Stimulated activated CD4-positive, alpha-beta T cell treated with anti-CD3 and anti-CD28 coated beads, Interleukin-1b, Interleukin-23, amount 100 ng/mL, for 24 hours (primary cell): ENCODE measurements at regions not wholly inside any gene's neighbourhood (a gene's known extent, or its start where the extent isn't known, plus 50 kb on each side); places are given as distances from the start of the nearest gene placed in this dataset.
"Not testable (repeated sequence)": the region's sequence is repeated elsewhere in the genome, so short reads cannot be mapped to it uniquely, and the experiment has no call there.

Source experiments
- DNase-seq, 4 experiments: peaks; one replicate each; pipeline ENCODE4 v3.0.0-alpha.2; 2020; ENCODE audit warnings: low read depth in 4 of 4, low spot score in 1 of 4

GRCh38 chr7:52616552-52616951 is 418.9 kb upstream of the POM121L12 start:
- no peak for DNase-seq

DNA sequence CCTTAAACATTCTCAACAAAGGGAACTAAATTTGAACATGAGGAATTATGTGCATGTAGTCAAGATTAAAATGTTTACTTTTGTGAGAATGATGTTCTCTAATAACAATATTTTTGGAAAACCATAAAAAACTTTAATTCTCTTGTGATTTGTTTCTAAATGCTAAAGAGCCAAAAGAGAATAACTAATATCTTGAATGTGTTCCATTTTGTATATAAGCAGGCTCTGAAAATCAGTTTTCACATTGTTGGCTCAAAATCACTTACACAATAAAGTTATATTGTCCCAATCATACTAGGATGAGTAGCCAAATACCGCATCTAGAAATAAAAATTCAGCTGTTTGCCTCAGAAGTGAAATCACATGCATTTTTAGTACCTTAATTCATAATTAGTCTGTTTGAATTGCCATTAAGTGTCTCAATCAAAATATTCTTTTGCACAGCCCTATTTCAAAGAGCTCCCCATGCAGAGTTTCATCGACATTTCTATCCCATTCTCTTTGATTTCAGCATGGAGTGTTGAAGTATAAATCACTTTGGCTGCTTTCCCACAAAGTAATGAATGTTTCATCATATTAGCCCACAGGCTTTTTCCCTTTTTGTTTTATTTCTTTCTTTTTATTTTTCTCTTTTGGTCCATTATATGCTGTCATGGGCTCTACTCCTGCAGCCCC is 420.3 kb upstream of the POM121L12 start:
- no peak for DNase-seq

DNA sequence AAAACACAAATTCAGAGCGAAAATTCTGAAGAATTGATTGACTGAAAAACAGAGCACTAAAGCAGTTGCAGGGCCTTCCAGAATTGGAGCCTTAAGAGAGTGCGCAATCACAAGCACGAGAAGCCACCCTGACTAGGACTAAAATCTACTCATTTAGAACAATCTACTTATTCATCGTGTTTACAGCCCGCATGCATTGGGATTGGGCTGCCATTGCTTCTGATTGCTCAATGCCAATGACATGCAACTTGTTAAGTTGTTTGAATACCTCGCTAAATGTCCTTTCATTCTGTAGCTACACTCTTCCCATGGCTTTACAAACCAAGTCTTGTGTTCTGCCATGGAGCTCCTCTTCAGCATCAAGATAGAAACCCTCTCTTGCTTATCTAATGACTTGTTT is 425.9 kb upstream of the POM121L12 start:
- no peak for DNase-seq

DNA sequence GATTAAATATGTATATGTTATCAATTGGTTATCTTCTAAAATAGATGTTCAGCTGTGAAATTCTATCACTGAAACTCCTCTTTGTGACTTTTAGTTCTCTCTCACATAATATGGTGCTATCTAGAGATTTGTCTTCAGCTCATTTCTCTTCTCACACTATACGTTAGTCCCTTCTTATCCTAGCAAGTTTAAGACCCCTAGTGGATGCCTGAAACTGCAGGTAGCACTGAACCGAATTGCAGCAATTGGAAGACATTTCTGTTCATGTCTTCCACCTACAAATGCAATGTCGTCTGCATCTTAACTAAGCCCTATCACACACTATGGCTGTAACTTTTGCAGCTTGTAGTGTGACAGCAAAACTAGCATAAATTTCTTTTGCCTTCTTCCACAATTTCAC is 442.7 kb upstream of the POM121L12 start:
- no peak for DNase-seq

DNA sequence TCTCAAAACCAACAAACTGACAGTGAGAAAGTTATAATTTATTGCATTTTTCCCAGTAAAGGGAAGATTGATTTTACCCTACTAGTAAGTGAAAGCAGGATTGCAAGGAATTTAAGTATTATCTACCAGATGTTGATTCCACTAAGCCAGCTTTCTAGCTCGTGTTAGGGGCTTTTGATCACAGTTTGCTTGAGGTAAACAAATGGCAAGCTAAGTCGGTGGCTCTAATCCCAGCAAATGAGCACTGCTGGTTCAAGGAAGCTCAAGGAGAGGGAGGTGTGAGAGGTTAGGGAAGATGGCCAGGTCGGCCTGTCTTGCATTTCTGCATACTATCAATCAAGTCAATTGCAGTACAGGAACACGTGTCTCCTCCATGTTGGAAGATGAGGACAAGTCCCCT is 448.7 kb upstream of the POM121L12 start:
- DNase-seq, result no peak

DNA sequence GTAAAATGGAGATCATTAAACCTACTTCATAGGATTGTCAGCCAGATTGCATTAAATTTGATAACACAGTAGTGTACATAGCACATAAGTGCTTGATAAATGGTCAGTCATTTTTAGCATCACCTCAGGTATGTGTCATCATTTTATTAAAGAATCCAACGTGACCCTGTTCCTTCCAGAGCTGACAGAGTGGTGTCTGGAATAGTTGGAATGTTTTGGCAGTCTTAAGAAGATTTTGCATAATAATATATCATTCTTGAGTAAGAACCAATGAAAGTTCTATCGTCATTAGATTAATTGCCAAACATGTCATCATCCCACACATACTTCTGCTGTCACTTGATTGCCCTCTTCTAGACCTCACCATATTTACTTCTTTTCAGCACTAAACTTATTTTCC is 451.4 kb upstream of the POM121L12 start:
- DNase-seq, result no peak

DNA sequence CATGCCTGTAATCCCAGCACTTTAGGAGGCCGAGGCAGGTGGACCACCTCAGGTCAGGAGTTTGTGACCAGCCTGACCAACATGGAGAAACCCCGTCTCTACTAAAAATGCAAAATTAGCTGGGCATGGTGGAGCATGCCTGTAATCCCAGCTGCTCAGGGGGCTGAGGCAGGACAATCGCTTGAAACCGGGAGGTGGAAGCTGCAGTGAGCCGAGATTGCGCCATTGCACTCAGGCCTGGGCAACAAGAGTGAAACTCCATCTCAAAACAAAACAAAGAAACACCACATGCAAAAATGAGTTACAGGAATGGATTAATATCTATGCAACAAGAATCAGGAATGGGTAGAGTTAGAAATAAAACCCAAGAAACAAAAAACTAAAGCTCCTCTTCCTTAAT is 462.3 kb upstream of the POM121L12 start:
- DNase-seq, result not testable (repeated sequence)

GRCh38 chr7:52571026-52571425 is 464.4 kb upstream of the POM121L12 start:
- no peak for DNase-seq

GRCh38 chr7:52569151-52569550 is 466.3 kb upstream of the POM121L12 start:
- no peak for DNase-seq

- no peak for DNase-seq
These were observed 469.5 kb upstream of the POM121L12 start for GRCh38 chr7:52565974-52566373.

GRCh38 chr7:52555805-52556204 is 479.6 kb upstream of the POM121L12 start:
- DNase-seq, result no peak

- no peak for DNase-seq
These were observed 488.0 kb upstream of the POM121L12 start for GRCh38 chr7:52547308-52547910.

DNA sequence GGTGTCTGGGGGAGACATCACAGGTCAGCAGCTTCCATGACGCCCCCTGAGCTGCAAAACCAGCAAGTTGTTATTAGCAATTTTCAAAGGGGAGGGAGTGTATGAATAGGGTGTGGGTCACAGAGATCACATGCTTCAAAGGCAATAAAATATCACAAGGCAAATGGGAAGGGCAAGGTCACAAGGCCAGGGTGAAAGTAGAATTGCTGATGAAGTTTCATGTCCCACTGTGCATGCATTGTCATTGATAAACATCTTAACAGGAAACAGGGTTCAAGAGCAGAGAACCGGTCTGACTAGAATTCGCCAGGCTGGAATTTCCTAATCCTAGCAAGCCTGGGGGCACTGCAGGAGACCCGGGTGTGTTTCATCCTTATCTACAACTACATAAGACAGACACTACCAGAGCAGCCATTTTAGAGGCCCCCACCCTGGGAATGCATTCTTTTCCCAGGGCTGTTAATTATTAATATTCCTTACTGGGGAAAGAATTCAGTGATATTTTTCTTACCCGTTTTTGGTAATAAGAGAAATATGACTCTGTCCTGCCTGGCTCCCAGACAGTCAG is 494.2 kb upstream of the POM121L12 start:
- DNase-seq, result not testable (repeated sequence)

GRCh38 chr7:52540041-52540440 is 495.4 kb upstream of the POM121L12 start:
- DNase-seq, result no peak

DNA sequence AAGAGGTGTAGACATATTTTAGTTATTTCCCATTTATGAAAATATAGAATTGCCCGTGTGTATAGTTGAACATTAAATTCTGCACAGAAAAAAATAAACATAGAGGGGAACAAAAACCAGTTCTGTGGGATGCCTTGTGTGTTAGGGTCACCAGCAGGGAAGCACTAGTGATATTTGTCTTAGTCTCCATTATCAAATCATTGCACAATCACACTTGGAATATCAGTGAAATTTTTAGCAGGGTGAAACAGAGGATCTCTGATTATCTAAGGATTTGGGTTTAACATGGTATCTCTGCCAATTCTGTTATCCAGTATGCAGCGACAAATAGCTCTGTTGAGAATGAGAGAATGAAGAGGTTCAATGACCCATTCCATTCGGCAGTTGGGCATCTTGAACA is 496.0 kb upstream of the POM121L12 start:
- no peak for DNase-seq

DNA sequence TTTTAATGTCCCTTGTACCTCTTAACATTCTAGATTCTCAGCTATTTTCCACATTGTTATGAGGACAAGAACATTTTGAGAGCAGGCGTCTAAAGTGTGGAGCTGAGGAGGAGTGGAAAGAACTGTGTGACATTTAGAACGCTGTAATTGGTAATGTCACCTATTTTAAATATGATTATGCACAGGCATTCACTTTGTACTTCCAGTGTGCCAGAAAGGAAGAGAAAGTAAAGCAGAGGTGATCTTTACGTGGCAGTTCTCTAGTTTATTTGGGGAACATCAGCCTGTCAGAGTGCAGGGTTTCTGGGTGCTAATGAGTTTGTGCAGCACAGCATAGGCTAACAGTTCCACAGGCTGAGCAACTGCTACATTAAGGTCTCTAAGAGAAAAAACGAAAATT is 498.4 kb upstream of the POM121L12 start:
- DNase-seq, result no peak

- no peak for DNase-seq
These were observed 509.6 kb upstream of the POM121L12 start for GRCh38 chr7:52525772-52526341.

DNA sequence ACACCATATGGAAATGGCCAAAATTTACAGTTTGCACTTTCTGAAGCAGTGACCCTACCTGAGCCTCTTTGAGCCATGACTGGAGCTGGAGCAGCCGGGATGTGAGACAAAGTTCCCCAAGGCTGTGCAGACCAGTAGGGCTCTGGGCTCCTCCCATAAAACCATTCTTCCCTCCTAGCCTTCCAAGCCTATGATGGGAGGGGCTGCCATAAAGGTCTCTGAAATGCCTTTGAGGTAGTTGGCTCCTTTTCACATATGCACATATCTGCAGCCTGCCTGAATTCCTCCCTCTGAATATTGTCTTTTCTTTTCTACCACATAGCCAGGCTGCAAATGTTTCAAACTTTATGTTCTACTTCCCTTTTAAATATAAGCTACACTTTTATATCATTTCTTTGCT is 516.6 kb upstream of the POM121L12 start:
- DNase-seq, result no peak

DNA sequence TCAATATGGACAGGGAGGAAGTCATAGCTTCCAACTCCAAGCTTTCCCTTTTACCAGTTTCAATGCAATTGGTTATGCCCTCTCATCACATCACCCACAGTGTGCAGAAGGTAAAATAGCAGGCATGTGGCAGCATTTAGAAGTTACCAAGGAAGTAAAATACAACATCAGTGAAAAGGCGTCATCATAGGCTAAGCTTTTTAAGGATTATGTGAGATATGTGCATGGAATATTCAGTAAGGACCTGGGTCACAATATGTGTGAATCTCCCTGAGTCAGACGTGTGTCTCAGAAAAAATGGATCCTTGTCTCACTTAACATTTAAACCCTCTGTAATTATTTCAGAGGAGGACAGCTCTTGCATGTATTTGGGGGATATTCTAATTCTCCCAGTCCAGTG is 522.8 kb upstream of the POM121L12 start:
- DNase-seq, result no peak

GRCh38 chr7:52507546-52508255 is 527.7 kb upstream of the POM121L12 start:
- no peak for DNase-seq

- DNase-seq, result no peak
These were observed 529.1 kb upstream of the POM121L12 start for GRCh38 chr7:52506325-52506724.

- no peak for DNase-seq
These were observed 530.9 kb upstream of the POM121L12 start for GRCh38 chr7:52504561-52504960.
